Neural cell (in vitro differentiated cells): ENCODE measurements at regions not wholly inside any gene's neighbourhood (a gene's known extent, or its start where the extent isn't known, plus 50 kb on each side); places are given as distances from the start of the nearest gene placed in this dataset.

Source experiments
- H2AFZ ChIP-seq: fragments of 200-600, 300-800 bp; sonication (generic), shearing (Covaris generic); 2 replicates; pipeline ENCODE4 v1.6.0; 2014; ENCODE audit warnings: low read depth, mild to moderate bottlenecking, antibody characterized with exemption, low read length, moderate library complexity
- H3F3A ChIP-seq: fragments of 200-600 bp; shearing (Covaris generic); 2 replicates; pipeline ENCODE4 v1.6.1; 2016; ENCODE audit warnings: mild to moderate bottlenecking, moderate library complexity, mixed read lengths, antibody characterized with exemption, low read length; ENCODE audit not compliant: insufficient read depth, poor library complexity, severe bottlenecking
- H3K27ac ChIP-seq: fragments of 200-600, 300-800 bp; sonication (generic), shearing (Covaris generic); 2 replicates; pipeline ENCODE4 v1.5.1; 2014; ENCODE audit warnings: mild to moderate bottlenecking, low read length, moderate library complexity
- H3K27me3 ChIP-seq: fragments of 300-800, 200-600 bp; sonication (generic), shearing (Covaris generic); 2 replicates; pipeline ENCODE4 v1.6.0; 2014; ENCODE audit warnings: mild to moderate bottlenecking, low read depth, low read length, moderate library complexity; ENCODE audit not compliant: insufficient read depth
- H3K36me3 ChIP-seq: fragments of 300-800, 200-600 bp; sonication (generic), shearing (Covaris generic); 2 replicates; pipeline ENCODE4 v1.5.1; 2014; ENCODE audit warnings: mild to moderate bottlenecking, antibody characterized with exemption, low read length, moderate library complexity; ENCODE audit not compliant: insufficient read depth
- H3K4me2 ChIP-seq: fragments of 300-800, 200-600 bp; sonication (generic), shearing (Covaris generic); 2 replicates; pipeline ENCODE4 v1.6.0; 2014; ENCODE audit warnings: mild to moderate bottlenecking, low read length
- H3K4me3 ChIP-seq: fragments of 300-800, 200-600 bp; sonication (generic), shearing (Covaris generic); 2 replicates; pipeline ENCODE4 v1.5.1; 2014; ENCODE audit warnings: mild to moderate bottlenecking, low read length, moderate library complexity
- H3K79me2 ChIP-seq: fragments of 200-600 bp; shearing (Covaris generic); replicated peaks from 2 replicates; pipeline ENCODE4 v1.6.0; 2014; ENCODE audit warnings: mild to moderate bottlenecking, low read length, moderate library complexity; ENCODE audit not compliant: insufficient read depth
- H3K9ac ChIP-seq: fragments of 300-800, 200-600 bp; sonication (generic), shearing (Covaris generic); 2 replicates; pipeline ENCODE4 v1.6.1; 2016; ENCODE audit warnings: mild to moderate bottlenecking, low read length, mixed read lengths
- H3K9me2 ChIP-seq: fragments of 200-600 bp; shearing (Covaris generic); 2 replicates; pipeline ENCODE4 v1.6.1; 2016; ENCODE audit warnings: mild to moderate bottlenecking, low read length, mixed read lengths; ENCODE audit not compliant: insufficient read depth
- H3K9me3 ChIP-seq: fragments of 200-600, 300-800 bp; sonication (generic), shearing (Covaris generic); 2 replicates; pipeline ENCODE4 v1.6.1; 2016; ENCODE audit warnings: mild to moderate bottlenecking, mixed run types, low read length, moderate library complexity, mixed read lengths
- H4K20me1 ChIP-seq: fragments of 200-600 bp; shearing (Covaris generic); 2 replicates; pipeline ENCODE4 v1.6.1; 2016; ENCODE audit warnings: mild to moderate bottlenecking, mixed run types; ENCODE audit not compliant: insufficient read depth
- EP300 ChIP-seq: fragments of 450-650 bp; conservative IDR thresholded peaks from 2 replicates; pipeline ENCODE4 v1.6.1; 2014; ENCODE audit warnings: antibody characterized with exemption, mild to moderate bottlenecking, moderate library complexity; ENCODE audit not compliant: poor library complexity, severe bottlenecking
- EZH2 ChIP-seq: fragments of 200-600, 300-800 bp; shearing (Covaris generic), sonication (generic); IDR thresholded peaks from 2 replicates; pipeline ENCODE4 v1.6.1; 2014; ENCODE audit warnings: antibody characterized with exemption, low read length, borderline replicate concordance, mild to moderate bottlenecking; ENCODE audit not compliant: insufficient read depth, poor library complexity, severe bottlenecking
- MXI1 ChIP-seq: fragments of 450-650 bp; conservative IDR thresholded peaks from 2 replicates; pipeline ENCODE4 v1.6.1; 2014; ENCODE audit warnings: antibody characterized with exemption, mild to moderate bottlenecking; ENCODE audit not compliant: poor library complexity, severe bottlenecking
- POLR2AphosphoS5 ChIP-seq: IDR thresholded peaks from 2 replicates; pipeline ENCODE4 v1.6.1; 2012
- RAD21 ChIP-seq: fragments of 450-650 bp; conservative IDR thresholded peaks from 2 replicates; pipeline ENCODE4 v1.6.1; 2014; ENCODE audit warnings: antibody characterized with exemption, mild to moderate bottlenecking, moderate library complexity
- SMC3 ChIP-seq: fragments of 450-650 bp; conservative IDR thresholded peaks from 2 replicates; pipeline ENCODE4 v1.6.1; 2014; ENCODE audit warnings: antibody characterized with exemption, mild to moderate bottlenecking, moderate library complexity; ENCODE audit not compliant: poor library complexity
- TAF1 ChIP-seq: IDR thresholded peaks from 2 replicates; pipeline ENCODE4 v1.6.1; 2012; ENCODE audit warnings: low read depth
- TF ChIP-seq, protein P1 (sequence below): fragments of 450-650 bp; IDR thresholded peaks from 2 replicates; pipeline ENCODE4 v1.5.1; 2014; ENCODE audit warnings: antibody characterized with exemption, mild to moderate bottlenecking, moderate library complexity; ENCODE audit not compliant: poor library complexity, severe bottlenecking
- TF ChIP-seq, protein P2 (sequence below): IDR thresholded peaks from 2 replicates; pipeline ENCODE4 v1.6.1; 2012; ENCODE audit warnings: borderline replicate concordance

DNA sequence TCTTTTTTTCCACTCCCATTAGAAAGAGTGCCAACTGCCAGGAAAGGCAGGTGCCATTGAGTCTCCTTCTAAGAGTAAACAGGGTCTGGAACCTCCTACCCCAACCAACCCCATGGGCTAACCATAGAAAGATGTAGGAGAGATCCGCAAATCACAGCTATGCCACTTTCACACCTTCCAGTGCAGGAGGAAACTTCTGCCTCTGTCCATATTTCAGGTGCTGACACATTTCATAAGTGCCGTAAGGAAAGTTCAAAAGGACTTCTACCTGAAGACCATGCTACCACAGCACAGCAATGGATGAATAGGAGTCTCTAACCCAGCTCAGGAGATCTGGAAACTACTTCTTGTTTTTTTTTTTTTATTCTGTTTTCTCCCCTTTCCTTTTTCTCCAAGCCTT is 145.8 kb downstream of the FBXO8 start:
- no peak overlapping the region for H3K4me3 ChIP-seq
- TF ChIP-seq, protein P1, sequence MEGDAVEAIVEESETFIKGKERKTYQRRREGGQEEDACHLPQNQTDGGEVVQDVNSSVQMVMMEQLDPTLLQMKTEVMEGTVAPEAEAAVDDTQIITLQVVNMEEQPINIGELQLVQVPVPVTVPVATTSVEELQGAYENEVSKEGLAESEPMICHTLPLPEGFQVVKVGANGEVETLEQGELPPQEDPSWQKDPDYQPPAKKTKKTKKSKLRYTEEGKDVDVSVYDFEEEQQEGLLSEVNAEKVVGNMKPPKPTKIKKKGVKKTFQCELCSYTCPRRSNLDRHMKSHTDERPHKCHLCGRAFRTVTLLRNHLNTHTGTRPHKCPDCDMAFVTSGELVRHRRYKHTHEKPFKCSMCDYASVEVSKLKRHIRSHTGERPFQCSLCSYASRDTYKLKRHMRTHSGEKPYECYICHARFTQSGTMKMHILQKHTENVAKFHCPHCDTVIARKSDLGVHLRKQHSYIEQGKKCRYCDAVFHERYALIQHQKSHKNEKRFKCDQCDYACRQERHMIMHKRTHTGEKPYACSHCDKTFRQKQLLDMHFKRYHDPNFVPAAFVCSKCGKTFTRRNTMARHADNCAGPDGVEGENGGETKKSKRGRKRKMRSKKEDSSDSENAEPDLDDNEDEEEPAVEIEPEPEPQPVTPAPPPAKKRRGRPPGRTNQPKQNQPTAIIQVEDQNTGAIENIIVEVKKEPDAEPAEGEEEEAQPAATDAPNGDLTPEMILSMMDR, result no peak
- TF ChIP-seq EZH2 (no peak), MXI1 (no peak), EP300 (no peak), SMC3 (no peak), TAF1 (no peak), RAD21 (no peak), POLR2AphosphoS5 (no peak)
- TF ChIP-seq, protein P2, sequence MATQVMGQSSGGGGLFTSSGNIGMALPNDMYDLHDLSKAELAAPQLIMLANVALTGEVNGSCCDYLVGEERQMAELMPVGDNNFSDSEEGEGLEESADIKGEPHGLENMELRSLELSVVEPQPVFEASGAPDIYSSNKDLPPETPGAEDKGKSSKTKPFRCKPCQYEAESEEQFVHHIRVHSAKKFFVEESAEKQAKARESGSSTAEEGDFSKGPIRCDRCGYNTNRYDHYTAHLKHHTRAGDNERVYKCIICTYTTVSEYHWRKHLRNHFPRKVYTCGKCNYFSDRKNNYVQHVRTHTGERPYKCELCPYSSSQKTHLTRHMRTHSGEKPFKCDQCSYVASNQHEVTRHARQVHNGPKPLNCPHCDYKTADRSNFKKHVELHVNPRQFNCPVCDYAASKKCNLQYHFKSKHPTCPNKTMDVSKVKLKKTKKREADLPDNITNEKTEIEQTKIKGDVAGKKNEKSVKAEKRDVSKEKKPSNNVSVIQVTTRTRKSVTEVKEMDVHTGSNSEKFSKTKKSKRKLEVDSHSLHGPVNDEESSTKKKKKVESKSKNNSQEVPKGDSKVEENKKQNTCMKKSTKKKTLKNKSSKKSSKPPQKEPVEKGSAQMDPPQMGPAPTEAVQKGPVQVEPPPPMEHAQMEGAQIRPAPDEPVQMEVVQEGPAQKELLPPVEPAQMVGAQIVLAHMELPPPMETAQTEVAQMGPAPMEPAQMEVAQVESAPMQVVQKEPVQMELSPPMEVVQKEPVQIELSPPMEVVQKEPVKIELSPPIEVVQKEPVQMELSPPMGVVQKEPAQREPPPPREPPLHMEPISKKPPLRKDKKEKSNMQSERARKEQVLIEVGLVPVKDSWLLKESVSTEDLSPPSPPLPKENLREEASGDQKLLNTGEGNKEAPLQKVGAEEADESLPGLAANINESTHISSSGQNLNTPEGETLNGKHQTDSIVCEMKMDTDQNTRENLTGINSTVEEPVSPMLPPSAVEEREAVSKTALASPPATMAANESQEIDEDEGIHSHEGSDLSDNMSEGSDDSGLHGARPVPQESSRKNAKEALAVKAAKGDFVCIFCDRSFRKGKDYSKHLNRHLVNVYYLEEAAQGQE, result no peak
- no peak overlapping the region for H3K4me2 ChIP-seq
- no peaks in the 10 kb centered on the region for H3K27me3 ChIP-seq
- no peaks in the 10 kb centered on the region for H3K79me2 ChIP-seq
- H3K9me3 ChIP-seq, result no peaks in the 10 kb centered on the region
- H4K20me1 ChIP-seq, result no peaks in the 10 kb centered on the region
- H3K9me2 ChIP-seq, result no peaks in the 10 kb centered on the region
- no peak overlapping the region for H3K27ac ChIP-seq
- H3F3A ChIP-seq, result no peaks in the 10 kb centered on the region
- H3K36me3 ChIP-seq, result no peaks in the 10 kb centered on the region
- no peak overlapping the region for H3K9ac ChIP-seq
- no peak overlapping the region for H2AFZ ChIP-seq

DNA sequence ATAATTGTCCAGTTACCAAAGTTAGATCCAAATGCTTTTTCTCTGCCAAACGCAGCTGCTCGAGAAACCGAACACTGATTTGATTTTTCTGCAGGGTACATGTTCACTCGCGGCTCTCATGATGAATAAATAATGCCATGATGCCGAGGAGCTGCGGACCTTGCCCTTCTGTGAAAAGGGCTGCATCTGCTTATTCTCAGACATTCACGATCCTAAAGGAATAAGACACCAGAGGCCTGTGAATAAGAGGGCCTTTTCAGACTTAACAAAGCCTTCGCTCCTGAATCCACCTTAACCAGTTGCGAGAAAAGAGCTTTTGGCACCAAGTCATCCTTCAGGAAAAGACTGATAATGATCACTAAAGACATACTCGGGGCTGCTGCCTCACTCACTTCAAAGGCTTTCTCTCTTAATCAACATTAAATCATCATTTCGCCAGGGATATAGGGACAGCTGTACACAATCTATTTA is 147.5 kb downstream of the FBXO8 start:
- Histone ChIP-seq H3K9ac (no peak overlapping the region), H3K4me3 (no peak overlapping the region), H3K27ac (no peak overlapping the region), H3K36me3 (no peaks in the 10 kb centered on the region), H3K4me2 (no peak overlapping the region), H3F3A (no peaks in the 10 kb centered on the region), H3K9me3 (no peaks in the 10 kb centered on the region), H4K20me1 (no peaks in the 10 kb centered on the region), H3K79me2 (no peaks in the 10 kb centered on the region), H3K9me2 (no peaks in the 10 kb centered on the region), H2AFZ (no peak overlapping the region), H3K27me3 (no peaks in the 10 kb centered on the region)
- TF ChIP-seq, protein P1, result no peak
- no peak for TF ChIP-seq EZH2
- no peak for TF ChIP-seq EP300
- TF ChIP-seq, protein P2, result no peak
- TF ChIP-seq TAF1, result no peak
- no peak for TF ChIP-seq POLR2AphosphoS5
- no peak for TF ChIP-seq MXI1
- TF ChIP-seq RAD21, result no peak
- TF ChIP-seq SMC3, result no peak
